ENCODE measurements at regions not wholly inside any gene's neighbourhood (a gene's known extent, or its start where the extent isn't known, plus 50 kb on each side); places are given as distances from the start of the nearest gene placed in this dataset.

DNA sequence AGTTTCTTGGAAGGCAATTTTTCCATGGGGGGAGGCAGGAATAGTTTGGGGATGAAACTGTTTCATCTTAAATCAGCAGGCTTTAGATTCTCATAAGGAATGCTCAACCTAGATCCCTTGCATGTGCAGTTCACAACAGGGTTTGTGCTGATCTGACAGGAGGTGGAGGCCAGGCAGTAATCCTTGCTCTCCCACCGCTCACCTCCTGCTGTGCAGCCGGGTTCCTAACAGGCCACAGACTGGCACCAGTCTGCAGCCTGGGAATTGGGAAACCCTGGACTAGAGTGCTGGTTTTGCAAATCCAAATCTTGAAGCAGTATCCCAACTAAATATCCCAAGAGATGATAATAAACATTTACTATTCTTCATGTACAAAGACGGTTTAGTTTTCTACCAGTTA is 256.3 kb upstream of the TMCO5A start (continued):
- TF ChIP-seq, protein P1, sequence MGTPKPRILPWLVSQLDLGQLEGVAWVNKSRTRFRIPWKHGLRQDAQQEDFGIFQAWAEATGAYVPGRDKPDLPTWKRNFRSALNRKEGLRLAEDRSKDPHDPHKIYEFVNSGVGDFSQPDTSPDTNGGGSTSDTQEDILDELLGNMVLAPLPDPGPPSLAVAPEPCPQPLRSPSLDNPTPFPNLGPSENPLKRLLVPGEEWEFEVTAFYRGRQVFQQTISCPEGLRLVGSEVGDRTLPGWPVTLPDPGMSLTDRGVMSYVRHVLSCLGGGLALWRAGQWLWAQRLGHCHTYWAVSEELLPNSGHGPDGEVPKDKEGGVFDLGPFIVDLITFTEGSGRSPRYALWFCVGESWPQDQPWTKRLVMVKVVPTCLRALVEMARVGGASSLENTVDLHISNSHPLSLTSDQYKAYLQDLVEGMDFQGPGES (IDR thresholded peaks at IDR 0.05; ENCODE audit: low read depth, low read length), result no peak
- TF ChIP-seq ELF1 (IDR thresholded peaks at IDR 0.05), result no peak
- TF ChIP-seq, protein P2, sequence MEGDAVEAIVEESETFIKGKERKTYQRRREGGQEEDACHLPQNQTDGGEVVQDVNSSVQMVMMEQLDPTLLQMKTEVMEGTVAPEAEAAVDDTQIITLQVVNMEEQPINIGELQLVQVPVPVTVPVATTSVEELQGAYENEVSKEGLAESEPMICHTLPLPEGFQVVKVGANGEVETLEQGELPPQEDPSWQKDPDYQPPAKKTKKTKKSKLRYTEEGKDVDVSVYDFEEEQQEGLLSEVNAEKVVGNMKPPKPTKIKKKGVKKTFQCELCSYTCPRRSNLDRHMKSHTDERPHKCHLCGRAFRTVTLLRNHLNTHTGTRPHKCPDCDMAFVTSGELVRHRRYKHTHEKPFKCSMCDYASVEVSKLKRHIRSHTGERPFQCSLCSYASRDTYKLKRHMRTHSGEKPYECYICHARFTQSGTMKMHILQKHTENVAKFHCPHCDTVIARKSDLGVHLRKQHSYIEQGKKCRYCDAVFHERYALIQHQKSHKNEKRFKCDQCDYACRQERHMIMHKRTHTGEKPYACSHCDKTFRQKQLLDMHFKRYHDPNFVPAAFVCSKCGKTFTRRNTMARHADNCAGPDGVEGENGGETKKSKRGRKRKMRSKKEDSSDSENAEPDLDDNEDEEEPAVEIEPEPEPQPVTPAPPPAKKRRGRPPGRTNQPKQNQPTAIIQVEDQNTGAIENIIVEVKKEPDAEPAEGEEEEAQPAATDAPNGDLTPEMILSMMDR (IDR thresholded peaks at IDR 0.05), result no peak
- TF ChIP-seq TAF1 (IDR thresholded peaks at IDR 0.05; ENCODE audit: borderline replicate concordance, low read depth, low read length), result no peak
- no peak for TF ChIP-seq MXI1 (IDR thresholded peaks at IDR 0.05; ENCODE audit: low read depth, low read length)

DNA sequence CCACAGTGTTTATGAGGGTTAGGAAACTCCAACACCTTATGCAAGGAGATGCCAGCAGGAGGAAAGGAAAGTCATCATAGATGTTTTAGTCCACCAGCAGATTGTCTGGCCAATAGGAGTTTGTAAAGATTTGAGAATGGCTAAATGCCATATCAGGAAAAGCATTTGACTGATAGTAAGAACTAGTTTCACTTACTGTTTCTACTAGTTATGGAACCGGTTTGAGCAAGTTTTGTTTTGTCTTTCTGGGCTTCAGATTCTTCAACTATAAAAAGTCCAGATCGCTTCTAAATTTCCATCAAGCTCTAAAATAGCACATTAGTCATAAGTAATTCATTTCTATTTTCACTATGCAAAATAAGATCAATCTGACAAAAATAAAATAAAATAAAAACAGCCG is 254.8 kb upstream of the TMCO5A start:
- no peaks in the 10 kb centered on the region; the same call in 1 of the 2 replicates for H3K79me2 ChIP-seq (ENCODE audit: insufficient read depth)
- no peak for DNase-seq
- WGBS (ENCODE audit: low lambda C conversion rate), result 87% methylated on average over 3 of the region's 3 CpGs
- no peak overlapping the region; a peak in 1 of 4 replicates for H3K27ac ChIP-seq (ENCODE audit: low read depth in 2 of 2, low read length in 1 of 2)
- H3K4me2 ChIP-seq, result no peak overlapping the region
- no peak for TF ChIP-seq GATA2 (CRISPR knock-in tag; IDR thresholded peaks at IDR 0.05)
- TF ChIP-seq, protein P3, sequence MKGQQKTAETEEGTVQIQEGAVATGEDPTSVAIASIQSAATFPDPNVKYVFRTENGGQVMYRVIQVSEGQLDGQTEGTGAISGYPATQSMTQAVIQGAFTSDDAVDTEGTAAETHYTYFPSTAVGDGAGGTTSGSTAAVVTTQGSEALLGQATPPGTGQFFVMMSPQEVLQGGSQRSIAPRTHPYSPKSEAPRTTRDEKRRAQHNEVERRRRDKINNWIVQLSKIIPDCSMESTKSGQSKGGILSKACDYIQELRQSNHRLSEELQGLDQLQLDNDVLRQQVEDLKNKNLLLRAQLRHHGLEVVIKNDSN (IDR thresholded peaks at IDR 0.05; ENCODE audit: borderline replicate concordance, low read depth), result no peak
- no peak for TF ChIP-seq USF2 (IDR thresholded peaks at IDR 0.05; ENCODE audit: borderline replicate concordance, low read depth, low read length)
- no peak for TF ChIP-seq MEF2A (IDR thresholded peaks at IDR 0.05; ENCODE audit: borderline replicate concordance, low read depth)
- no peak for TF ChIP-seq JUND (IDR thresholded peaks at IDR 0.05)
- TF ChIP-seq, protein P1 (IDR thresholded peaks at IDR 0.05; ENCODE audit: low read depth, low read length), result no peak
- TF ChIP-seq RAD21 (IDR thresholded peaks at IDR 0.05; ENCODE audit: low read length), result no peak
- TF ChIP-seq FOSL2 (IDR thresholded peaks at IDR 0.05; ENCODE audit: borderline replicate concordance, low read depth), result no peak
- no peak for TF ChIP-seq PBX3 (IDR thresholded peaks at IDR 0.05)
- no peak for TF ChIP-seq ELF1 (IDR thresholded peaks at IDR 0.05)
- H3K4me3 ChIP-seq (ENCODE audit: low read depth in 2 of 2, low read length in 1 of 2), result no peak overlapping the region
- no peaks in the 10 kb centered on the region for H3F3A ChIP-seq (replicated peaks; ENCODE audit: insufficient read depth)
- H3K9me2 ChIP-seq, result no peaks in the 10 kb centered on the region
- no peaks in the 10 kb centered on the region for H3K27me3 ChIP-seq (ENCODE audit: insufficient read depth)
- no peak overlapping the region for H3K9ac ChIP-seq
- peak overlapping the region; percentile 73; the same call in 1 of the 2 replicates for H2AFZ ChIP-seq (ENCODE audit: low read depth)
- ChIA-PET POLR2A (no interaction called here), CTCF (no interaction called here)
- no peaks in the 10 kb centered on the region for H3K4me1 ChIP-seq (ENCODE audit: control insufficient read depth in 1 of 2, insufficient read depth in 2 of 2, low read depth in 1 of 2, low read length in 1 of 2)
- no peaks in the 10 kb centered on the region for H3K36me3 ChIP-seq (replicated peaks in 1 of 2; ENCODE audit: control insufficient read depth in 1 of 2, insufficient read depth in 2 of 2, low read length in 1 of 2)
- H4K20me1 ChIP-seq (ENCODE audit: insufficient read depth), result no peaks in the 10 kb centered on the region
- H3K9me3 ChIP-seq, result no peaks in the 10 kb centered on the region

Measured in SK-N-SH (cell line).